Stimulated activated memory B cell treated with anti-CD40 and anti-IgM and Interleukin-4, amounts not matched to agents 10 μg/mL and 1 μg/mL and 100 μg/mL, for 72 hours (primary cell): ENCODE measurements at regions not wholly inside any gene's neighbourhood (a gene's known extent, or its start where the extent isn't known, plus 50 kb on each side); places are given as distances from the start of the nearest gene placed in this dataset.

Source experiments
- ATAC-seq: fragments of 150-1000 bp; cut with Tn5 transposase; 2 replicates; pipeline ENCODE4 v1.10.0; 2021
- H3K27ac Mint-ChIP-seq: one replicate; pipeline ENCODE4 v1.8.0; 2022; ENCODE audit warnings: mild to moderate bottlenecking, mixed read lengths
- H3K27me3 Mint-ChIP-seq: one replicate; pipeline ENCODE4 v1.8.0; 2022; ENCODE audit warnings: mixed read lengths
- H3K36me3 Mint-ChIP-seq: one replicate; pipeline ENCODE4 v1.8.0; 2022; ENCODE audit warnings: mixed read lengths
- H3K4me1 Mint-ChIP-seq: one replicate; pipeline ENCODE4 v1.8.0; 2022; ENCODE audit warnings: mixed read lengths
- H3K4me3 Mint-ChIP-seq: one replicate; pipeline ENCODE4 v1.8.0; 2022; ENCODE audit warnings: mild to moderate bottlenecking, moderate library complexity, mixed read lengths
- H3K9me3 Mint-ChIP-seq: one replicate; pipeline ENCODE4 v1.8.0; 2022; ENCODE audit warnings: mixed read lengths

DNA sequence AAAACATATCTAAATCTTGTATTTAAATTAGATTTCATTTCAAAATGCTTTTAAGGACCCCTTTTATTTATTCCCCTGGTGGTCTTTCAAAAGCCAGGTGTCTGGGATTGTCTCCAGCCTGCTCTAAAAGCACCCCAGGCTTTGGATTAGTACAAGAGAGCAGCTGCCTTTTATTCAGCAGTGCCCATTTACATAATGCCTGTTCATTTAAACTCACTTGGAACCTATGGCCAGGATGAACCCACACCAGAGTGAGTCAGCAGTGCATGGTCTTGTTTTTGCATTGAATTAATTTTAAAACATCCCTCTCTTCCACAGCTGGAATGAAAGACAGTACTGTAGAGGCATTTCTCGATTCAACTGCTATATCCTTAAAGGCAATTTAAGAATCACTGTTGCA lies 64.1 kb upstream of the TENM3 start:
- ATAC-seq = no peak
- H3K27ac Mint-ChIP-seq = no peak overlapping the region
- no peak overlapping the region for H3K4me3 Mint-ChIP-seq
- H3K4me1 Mint-ChIP-seq = no peaks in the 10 kb centered on the region
- H3K27me3 Mint-ChIP-seq = no peaks in the 10 kb centered on the region
- H3K9me3 Mint-ChIP-seq = no peaks in the 10 kb centered on the region
- H3K36me3 Mint-ChIP-seq = no peaks in the 10 kb centered on the region

DNA sequence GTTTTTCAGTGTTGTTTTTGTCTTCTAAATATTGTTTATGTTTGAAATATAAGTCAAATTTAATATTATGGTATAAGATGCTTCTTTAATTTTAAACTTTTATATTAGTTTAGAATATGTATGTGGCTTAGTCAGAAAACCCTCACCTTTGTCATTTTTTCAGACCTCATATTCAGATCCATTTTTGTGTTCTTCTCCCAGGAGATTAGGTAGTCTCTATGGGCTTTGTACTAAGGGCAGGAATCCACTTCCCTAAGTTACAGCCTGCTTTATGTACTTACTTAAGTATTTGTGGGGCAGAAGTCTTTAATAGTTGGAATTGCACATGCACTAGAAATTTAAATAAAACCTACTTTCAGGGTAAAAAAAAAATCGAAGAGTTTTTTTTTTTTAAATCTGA lies 63.5 kb upstream of the TENM3 start:
- H3K27ac Mint-ChIP-seq = no peak overlapping the region
- ATAC-seq = no peak
- no peaks in the 10 kb centered on the region for H3K9me3 Mint-ChIP-seq
- no peak overlapping the region for H3K4me3 Mint-ChIP-seq
- no peaks in the 10 kb centered on the region for H3K27me3 Mint-ChIP-seq
- no peaks in the 10 kb centered on the region for H3K36me3 Mint-ChIP-seq
- H3K4me1 Mint-ChIP-seq = no peaks in the 10 kb centered on the region

DNA sequence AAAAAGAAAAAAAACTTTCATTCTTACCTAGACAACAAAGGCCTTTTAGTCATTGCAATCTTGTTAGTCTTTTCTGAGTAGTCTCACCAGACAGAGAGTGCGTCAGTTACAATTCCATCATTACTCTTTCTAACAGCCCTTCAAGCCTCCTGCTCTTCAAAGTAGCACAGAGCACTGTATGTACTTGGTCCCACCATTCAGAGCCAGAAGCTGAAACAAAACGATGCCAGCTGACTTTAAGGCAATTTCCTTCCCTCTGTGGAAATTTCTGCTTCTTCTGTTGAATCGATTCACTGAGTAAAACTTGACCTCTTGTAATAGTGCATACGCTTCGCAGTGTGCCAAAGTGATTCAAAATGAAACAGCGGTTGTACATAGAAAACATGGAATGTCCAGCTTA lies 57.7 kb upstream of the TENM3 start:
- H3K9me3 Mint-ChIP-seq = no peaks in the 10 kb centered on the region
- no peaks in the 10 kb centered on the region for H3K4me1 Mint-ChIP-seq
- H3K36me3 Mint-ChIP-seq = no peaks in the 10 kb centered on the region
- no peak overlapping the region for H3K27ac Mint-ChIP-seq
- H3K27me3 Mint-ChIP-seq = no peaks in the 10 kb centered on the region
- no peak overlapping the region for H3K4me3 Mint-ChIP-seq
- ATAC-seq = no peak

DNA sequence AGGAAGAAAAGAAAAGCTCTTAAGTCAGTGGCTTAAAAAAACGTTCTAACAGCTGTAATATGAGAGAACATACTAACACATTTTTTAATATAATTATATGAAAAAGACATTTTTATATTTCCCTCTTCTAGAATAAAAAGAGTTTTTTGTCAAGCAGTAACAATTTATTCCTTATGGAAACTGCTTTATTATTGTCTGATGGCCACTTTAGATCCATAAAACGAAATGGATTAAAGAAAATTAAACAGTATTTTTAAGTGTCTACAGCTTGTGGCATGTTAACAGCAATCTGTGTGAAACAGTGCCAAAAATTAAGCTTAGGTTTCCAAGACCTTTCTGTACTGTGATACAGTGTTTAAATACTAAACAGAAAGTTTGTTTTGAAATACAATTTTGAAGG lies 55.5 kb upstream of the TENM3 start:
- Mint-ChIP-seq H3K4me1 (no peaks in the 10 kb centered on the region), H3K27ac (no peak overlapping the region), H3K9me3 (no peaks in the 10 kb centered on the region), H3K4me3 (no peak overlapping the region), H3K27me3 (no peaks in the 10 kb centered on the region), H3K36me3 (no peaks in the 10 kb centered on the region)
- ATAC-seq = no peak

DNA sequence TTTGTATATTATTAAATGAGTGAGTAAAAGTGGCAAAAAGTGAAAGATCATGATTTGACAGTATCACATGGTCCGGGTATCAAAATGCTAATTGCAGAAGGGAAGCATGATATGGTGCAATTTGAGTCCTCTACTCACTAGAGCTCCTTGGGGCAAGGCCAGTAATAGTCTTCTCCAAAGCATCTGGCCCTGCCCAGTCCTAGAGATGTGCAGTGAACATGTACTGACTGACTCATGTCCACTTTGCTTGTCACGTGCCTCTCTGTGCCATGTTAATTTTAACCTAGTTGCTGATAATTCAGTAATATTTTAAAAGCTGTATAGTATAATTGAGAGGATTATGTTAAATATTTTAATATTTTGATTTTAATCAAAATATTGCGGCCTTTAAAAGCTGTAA lies 54.6 kb upstream of the TENM3 start:
- Mint-ChIP-seq H3K4me1 (no peaks in the 10 kb centered on the region), H3K27ac (no peak overlapping the region), H3K36me3 (no peaks in the 10 kb centered on the region), H3K4me3 (no peak overlapping the region), H3K27me3 (no peaks in the 10 kb centered on the region), H3K9me3 (no peaks in the 10 kb centered on the region)
- no peak for ATAC-seq

DNA sequence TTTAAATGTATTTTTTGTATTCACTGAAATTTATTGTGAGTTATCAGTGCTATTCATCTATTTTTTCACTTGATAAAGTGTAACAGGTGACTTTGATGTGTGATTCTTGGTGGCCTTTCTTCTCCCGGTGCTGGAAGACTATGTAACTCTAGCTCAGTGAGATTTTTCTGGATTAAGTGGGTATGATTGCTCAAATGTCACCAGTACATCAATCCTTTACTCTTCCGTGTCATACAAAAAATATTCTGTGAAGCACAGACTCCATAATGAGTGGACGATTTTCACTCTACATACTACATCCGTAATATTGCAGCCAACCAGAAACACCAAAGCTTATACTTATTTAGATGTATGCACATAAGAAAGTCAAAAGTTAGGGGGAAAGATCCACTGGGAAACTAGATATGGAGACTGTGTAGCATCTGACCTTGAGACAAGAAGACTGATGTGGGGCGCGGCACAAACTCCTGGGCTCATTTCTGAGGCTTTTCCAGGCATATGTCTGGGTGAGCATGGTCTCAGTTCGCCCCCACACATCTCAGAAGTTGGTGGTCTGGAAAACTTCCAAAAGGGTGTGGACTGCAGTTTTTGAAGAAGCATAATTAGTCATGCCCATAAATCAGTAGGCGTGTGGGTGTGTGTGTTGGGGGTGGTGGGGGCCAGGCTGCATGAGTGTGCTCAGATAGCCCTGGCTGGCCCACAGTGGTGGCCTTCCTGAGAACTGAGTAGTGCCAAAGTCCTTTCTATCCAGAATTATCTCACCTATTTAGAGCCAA lies 53.9 kb upstream of the TENM3 start:
- no peaks in the 10 kb centered on the region for H3K4me1 Mint-ChIP-seq
- H3K9me3 Mint-ChIP-seq = no peaks in the 10 kb centered on the region
- H3K36me3 Mint-ChIP-seq = no peaks in the 10 kb centered on the region
- ATAC-seq = no peak
- no peak overlapping the region for H3K27ac Mint-ChIP-seq
- H3K27me3 Mint-ChIP-seq = no peaks in the 10 kb centered on the region
- no peak overlapping the region for H3K4me3 Mint-ChIP-seq

DNA sequence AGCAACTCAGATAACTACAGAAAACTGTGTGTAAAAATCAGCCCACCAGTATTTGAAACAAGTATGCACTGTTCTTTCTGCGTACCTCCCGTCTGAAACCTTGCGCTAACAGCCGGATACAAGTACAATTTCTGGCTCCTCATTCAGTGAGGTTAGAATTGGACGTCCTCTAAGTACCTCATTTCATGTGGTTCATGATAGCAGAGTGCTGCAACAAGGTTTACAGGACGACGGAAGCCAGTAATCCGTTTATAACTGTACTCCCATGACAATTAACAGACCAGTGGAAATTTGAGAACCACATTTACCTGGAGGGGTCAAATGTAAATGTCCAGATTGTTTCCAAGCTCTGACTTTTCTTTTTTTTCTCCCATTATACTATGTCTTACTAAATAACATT lies 52.9 kb upstream of the TENM3 start:
- H3K4me3 Mint-ChIP-seq = no peak overlapping the region
- H3K9me3 Mint-ChIP-seq = no peaks in the 10 kb centered on the region
- no peaks in the 10 kb centered on the region for H3K27me3 Mint-ChIP-seq
- no peaks in the 10 kb centered on the region for H3K4me1 Mint-ChIP-seq
- ATAC-seq = no peak
- H3K36me3 Mint-ChIP-seq = no peaks in the 10 kb centered on the region
- H3K27ac Mint-ChIP-seq = no peak overlapping the region

DNA sequence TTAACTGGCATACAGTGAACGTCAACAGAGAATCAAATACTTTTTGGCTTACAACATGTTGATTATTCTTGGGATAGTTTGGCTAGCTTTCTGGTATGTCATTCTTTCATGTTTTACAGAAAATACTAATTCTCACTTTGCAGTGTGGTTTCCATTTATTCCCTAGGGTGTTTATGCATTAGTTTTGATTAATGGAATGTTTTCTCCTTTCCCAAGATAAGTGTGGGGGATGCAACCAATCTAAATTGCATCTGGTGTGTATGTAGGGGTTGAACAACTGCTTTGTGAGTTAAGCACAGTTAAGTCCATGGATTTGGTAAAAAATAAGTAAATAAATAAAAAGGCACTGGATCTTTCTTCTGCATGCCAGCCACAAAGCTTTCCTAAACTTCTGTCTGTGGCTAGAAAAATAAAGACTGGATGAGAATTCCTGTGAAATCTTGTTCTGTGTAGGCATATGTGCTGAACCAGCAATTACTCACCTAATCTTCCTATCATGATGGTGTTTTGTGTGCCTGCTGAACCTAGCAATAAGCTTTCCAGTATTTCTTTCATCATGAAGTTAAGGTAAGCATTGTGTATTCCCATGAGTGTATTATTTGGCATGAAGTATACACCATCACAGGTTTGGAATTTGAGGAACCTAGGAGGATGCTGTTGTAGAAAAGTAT lies 50.6 kb upstream of the TENM3 start:
- no peak overlapping the region for H3K4me3 Mint-ChIP-seq
- H3K4me1 Mint-ChIP-seq = no peaks in the 10 kb centered on the region
- H3K27me3 Mint-ChIP-seq = no peaks in the 10 kb centered on the region
- no peaks in the 10 kb centered on the region for H3K9me3 Mint-ChIP-seq
- H3K36me3 Mint-ChIP-seq = no peaks in the 10 kb centered on the region
- H3K27ac Mint-ChIP-seq = no peak overlapping the region
- no peak for ATAC-seq

DNA sequence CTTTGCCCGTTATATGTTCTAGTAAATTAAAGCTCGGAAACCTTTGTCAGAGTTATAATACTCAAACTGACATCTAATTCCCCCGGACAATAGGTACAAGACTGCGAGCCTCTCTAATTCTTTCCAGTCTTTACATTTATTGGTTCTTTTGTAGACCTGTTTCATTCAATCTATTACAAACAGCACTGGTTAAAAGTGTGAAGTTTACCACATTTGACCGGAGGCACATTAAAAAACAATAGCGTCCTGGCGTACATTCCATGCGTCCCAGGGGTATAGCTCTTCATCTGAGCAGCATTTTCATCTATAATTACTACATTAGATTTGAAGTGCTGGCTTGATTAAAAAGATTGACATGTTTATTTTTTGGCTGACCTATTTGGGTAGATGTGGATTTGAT lies 49.9 kb upstream of the TENM3 start:
- H3K9me3 Mint-ChIP-seq = no peaks in the 10 kb centered on the region
- no peaks in the 10 kb centered on the region for H3K36me3 Mint-ChIP-seq
- H3K27me3 Mint-ChIP-seq = no peaks in the 10 kb centered on the region
- no peak overlapping the region for H3K27ac Mint-ChIP-seq
- no peak overlapping the region for H3K4me3 Mint-ChIP-seq
- no peaks in the 10 kb centered on the region for H3K4me1 Mint-ChIP-seq
- no peak for ATAC-seq
